ENCODE measurements at regions not wholly inside any gene's neighbourhood (a gene's known extent, or its start where the extent isn't known, plus 50 kb on each side); places are given as distances from the start of the nearest gene placed in this dataset.

DNA sequence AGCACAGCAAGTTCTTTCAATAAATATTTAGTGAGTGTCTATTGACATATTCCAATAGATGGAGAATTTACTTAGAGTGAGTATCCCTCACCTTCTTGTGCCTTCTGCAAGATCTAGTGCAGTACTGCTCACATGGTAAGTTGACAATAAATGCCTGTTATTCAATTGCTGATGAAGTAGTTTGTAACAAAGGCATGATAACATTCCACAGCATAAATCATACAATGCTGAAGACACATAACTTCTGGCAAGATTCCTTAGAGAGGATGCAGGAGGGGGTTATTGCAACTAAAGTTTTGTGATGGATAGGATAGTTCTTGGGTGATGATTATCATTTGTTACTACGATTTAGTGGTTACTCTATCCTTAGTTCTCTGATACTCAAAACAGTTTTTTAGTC is 112.2 kb upstream of the RBMS3 start:
- ChIA-PET CTCF (no interaction called here), POLR2A (no interaction called here), RAD21 (ENCODE audit: low non-redundant PET in 1 of 2, low total read pairs in 2 of 2, uncharacterized antibody in 2 of 2, unreplicated experiment in 2 of 2) (no interaction called here)
- Histone ChIP-seq H2AFZ (ENCODE audit: low read depth, low read length, poor library complexity, severe bottlenecking) (no peak overlapping the region), H3K9me2 (ENCODE audit: insufficient read depth) (no peaks in the 10 kb centered on the region), H3K9ac (ENCODE audit: low read length) (no peak overlapping the region), H3K36me3 (ENCODE audit: control insufficient read depth in 1 of 2, insufficient read depth in 2 of 2, low read length in 2 of 2) (no peaks in the 10 kb centered on the region), H3K4me1 (ENCODE audit: control insufficient read depth in 1 of 2, insufficient read depth in 2 of 2, low read length in 2 of 2) (no peaks in the 10 kb centered on the region), H3K27me3 (ENCODE audit: insufficient read depth, low read length) (no peaks in the 10 kb centered on the region), H3K79me2 (ENCODE audit: insufficient read depth, low read length) (no peaks in the 10 kb centered on the region), H3K4me2 (ENCODE audit: low read length) (no peak overlapping the region), H3K4me3 (replicated peaks in 1 of 2; ENCODE audit: low read depth in 1 of 2, low read length in 2 of 2) (no peak overlapping the region), H3K27ac (ENCODE audit: low read depth, low read length) (no peak overlapping the region), H4K20me1 (ENCODE audit: insufficient read depth) (no peaks in the 10 kb centered on the region), H3K9me3 (ENCODE audit: control insufficient read depth in 1 of 2, insufficient read depth in 1 of 2, low read depth in 1 of 2, low read length in 2 of 2) (no peaks in the 10 kb centered on the region)
- intact Hi-C loops (cut with micrococcal nuclease): no loop called here
- DNase-seq (ENCODE audit: low read depth, low spot score) (no peak), ATAC-seq (no peak)
- no TSS peak for BruUV-seq (replicated peaks)
- TF ChIP-seq FOSL1 (IDR thresholded peaks at IDR 0.05; ENCODE audit: low read depth) (no peak), JUND (IDR thresholded peaks at IDR 0.05) (no peak), POLR2A (IDR thresholded peaks at IDR 0.05; ENCODE audit: borderline replicate concordance, extremely low read depth, insufficient read depth, insufficient read length) (no peak)

DNA sequence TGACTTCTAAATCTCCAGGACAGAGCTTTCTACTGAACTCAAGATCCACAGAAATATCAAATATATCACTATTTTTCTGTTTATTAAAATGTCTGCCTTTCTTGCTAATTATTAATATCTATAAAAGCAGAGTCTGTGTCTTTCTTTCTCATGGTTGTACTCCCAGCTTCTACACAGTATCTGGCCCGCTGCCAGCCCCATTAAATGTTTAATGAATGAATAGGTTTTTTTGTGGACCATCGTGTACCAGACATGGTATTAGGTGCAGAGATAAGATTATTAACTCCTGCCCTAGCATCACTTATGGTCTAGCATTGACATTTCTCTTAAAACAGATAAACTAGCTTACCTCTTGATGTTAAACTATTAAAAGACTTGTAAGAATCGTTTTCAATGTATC is 111.4 kb upstream of the RBMS3 start:
- POLR2A ChIA-PET: no interaction called here

More for the DNA sequence above, 111.4 kb upstream of the RBMS3 start:
- CTCF ChIA-PET: no interaction called here
- Histone ChIP-seq H3K9me2 (ENCODE audit: insufficient read depth) (no peaks in the 10 kb centered on the region), H3K36me3 (ENCODE audit: control insufficient read depth in 1 of 2, insufficient read depth in 2 of 2, low read length in 2 of 2) (no peaks in the 10 kb centered on the region), H3K9ac (ENCODE audit: low read length) (no peak overlapping the region), H2AFZ (ENCODE audit: low read depth, low read length, poor library complexity, severe bottlenecking) (no peak overlapping the region), H3K79me2 (ENCODE audit: insufficient read depth, low read length) (no peaks in the 10 kb centered on the region), H3K4me2 (ENCODE audit: low read length) (no peak overlapping the region), H3K9me3 (ENCODE audit: control insufficient read depth in 1 of 2, insufficient read depth in 1 of 2, low read depth in 1 of 2, low read length in 2 of 2) (no peaks in the 10 kb centered on the region), H3K4me3 (replicated peaks in 1 of 2; ENCODE audit: low read depth in 1 of 2, low read length in 2 of 2) (no peak overlapping the region), H3K27me3 (ENCODE audit: insufficient read depth, low read length) (no peaks in the 10 kb centered on the region), H4K20me1 (ENCODE audit: insufficient read depth) (no peaks in the 10 kb centered on the region), H3K27ac (ENCODE audit: low read depth, low read length) (no peak overlapping the region), H3K4me1 (ENCODE audit: control insufficient read depth in 1 of 2, insufficient read depth in 2 of 2, low read length in 2 of 2) (no peaks in the 10 kb centered on the region)
- intact Hi-C loops (cut with micrococcal nuclease): no loop called here
- no peak for DNase-seq (ENCODE audit: low read depth, low spot score)
- TF ChIP-seq, protein P1, sequence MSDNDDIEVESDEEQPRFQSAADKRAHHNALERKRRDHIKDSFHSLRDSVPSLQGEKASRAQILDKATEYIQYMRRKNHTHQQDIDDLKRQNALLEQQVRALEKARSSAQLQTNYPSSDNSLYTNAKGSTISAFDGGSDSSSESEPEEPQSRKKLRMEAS (IDR thresholded peaks at IDR 0.05): no peak
- no TSS peak for BruUV-seq (replicated peaks)
- RAD21 ChIA-PET (ENCODE audit: low non-redundant PET in 1 of 2, low total read pairs in 2 of 2, uncharacterized antibody in 2 of 2, unreplicated experiment in 2 of 2): no interaction called here
- ATAC-seq: no peak

All from HCT116 (cell line).